Choroid plexus epithelial cell (primary cell): ENCODE measurements at regions not wholly inside any gene's neighbourhood (a gene's known extent, or its start where the extent isn't known, plus 50 kb on each side); places are given as distances from the start of the nearest gene placed in this dataset.

Experiments
- DNase-seq: peaks from one replicate; pipeline ENCODE4 v3.0.0-alpha.2; 2010; ENCODE audit warnings: low read depth
- H3K4me3 ChIP-seq: 2 replicates; pipeline ENCODE4 v1.5.1; 2011; ENCODE audit warnings: low read depth, mild to moderate bottlenecking, control low read depth, low read length, moderate library complexity
- TF ChIP-seq, protein P1 (sequence below): conservative IDR thresholded peaks from 2 replicates; pipeline ENCODE4 v1.5.1; 2011; ENCODE audit warnings: low read depth, mild to moderate bottlenecking, control low read depth, inconsistent platforms, low read length, moderate library complexity

DNA sequence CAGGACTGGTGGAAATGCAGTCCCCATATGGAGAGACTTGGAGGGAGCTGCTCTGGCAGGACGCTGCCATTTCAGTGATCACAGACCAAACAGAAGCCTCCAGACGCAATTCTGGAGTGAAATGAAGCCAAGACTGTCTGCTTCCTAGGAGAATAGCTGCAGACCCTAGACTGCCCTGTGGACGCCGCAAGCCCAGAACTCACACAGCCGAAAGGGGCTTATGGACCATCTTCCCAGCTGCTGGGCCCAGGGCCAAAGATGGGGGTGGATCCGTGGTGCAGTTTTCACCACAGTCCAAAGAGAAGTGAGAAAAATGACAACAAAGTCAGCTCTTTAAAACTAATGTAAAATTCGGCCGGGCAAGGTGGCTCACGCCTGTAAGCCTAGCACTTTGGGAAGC lies 165.7 kb downstream of the CBLN1 start:
- TF ChIP-seq, protein P1, sequence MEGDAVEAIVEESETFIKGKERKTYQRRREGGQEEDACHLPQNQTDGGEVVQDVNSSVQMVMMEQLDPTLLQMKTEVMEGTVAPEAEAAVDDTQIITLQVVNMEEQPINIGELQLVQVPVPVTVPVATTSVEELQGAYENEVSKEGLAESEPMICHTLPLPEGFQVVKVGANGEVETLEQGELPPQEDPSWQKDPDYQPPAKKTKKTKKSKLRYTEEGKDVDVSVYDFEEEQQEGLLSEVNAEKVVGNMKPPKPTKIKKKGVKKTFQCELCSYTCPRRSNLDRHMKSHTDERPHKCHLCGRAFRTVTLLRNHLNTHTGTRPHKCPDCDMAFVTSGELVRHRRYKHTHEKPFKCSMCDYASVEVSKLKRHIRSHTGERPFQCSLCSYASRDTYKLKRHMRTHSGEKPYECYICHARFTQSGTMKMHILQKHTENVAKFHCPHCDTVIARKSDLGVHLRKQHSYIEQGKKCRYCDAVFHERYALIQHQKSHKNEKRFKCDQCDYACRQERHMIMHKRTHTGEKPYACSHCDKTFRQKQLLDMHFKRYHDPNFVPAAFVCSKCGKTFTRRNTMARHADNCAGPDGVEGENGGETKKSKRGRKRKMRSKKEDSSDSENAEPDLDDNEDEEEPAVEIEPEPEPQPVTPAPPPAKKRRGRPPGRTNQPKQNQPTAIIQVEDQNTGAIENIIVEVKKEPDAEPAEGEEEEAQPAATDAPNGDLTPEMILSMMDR: no peak
- H3K4me3 ChIP-seq: no peak overlapping the region

DNA sequence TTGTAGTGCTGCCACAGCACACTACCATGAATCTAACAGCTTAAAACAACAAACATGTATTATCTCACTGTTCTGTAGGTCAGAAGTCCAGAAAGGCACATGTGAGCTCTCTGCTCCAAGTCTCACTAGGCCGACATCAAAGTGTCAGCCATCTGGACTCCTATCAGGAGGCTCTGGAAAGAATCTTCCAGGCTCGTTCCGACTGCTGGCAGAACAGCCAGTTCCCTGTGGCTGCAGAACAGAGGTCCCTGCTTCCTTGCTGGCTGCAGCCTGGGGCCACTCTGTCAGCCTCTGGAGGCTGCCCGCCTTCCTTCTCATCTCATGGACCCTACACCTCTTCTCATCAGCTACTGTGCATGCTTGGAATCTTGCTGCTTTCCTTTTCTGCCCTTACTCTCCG lies 168.9 kb downstream of the CBLN1 start:
- DNase-seq: no peak
- TF ChIP-seq, protein P1: no peak
- no peak overlapping the region for H3K4me3 ChIP-seq

More for the DNA sequence above, 165.7 kb downstream of the CBLN1 start:
- no peak for DNase-seq

DNA sequence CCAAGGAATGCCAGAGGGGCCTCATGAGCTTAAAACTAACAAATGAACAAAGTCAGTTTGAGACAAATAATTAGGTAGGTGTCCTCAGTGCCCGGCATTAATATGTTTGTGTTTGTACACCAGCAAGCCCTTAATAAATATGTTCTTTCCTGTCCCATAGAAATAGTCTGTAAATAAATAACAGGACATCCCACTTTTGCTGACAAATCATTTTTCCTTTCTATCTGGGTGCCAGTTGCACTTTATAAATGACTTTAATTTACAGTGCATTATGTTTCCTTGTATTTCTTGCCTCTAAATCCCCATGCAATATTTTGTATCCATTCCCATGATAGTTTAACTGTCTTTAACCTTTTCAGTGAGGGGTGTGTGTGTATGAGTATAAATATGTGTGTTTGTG lies 170.3 kb downstream of the CBLN1 start:
- no peak overlapping the region for H3K4me3 ChIP-seq
- TF ChIP-seq, protein P1: no peak
- no peak for DNase-seq

DNA sequence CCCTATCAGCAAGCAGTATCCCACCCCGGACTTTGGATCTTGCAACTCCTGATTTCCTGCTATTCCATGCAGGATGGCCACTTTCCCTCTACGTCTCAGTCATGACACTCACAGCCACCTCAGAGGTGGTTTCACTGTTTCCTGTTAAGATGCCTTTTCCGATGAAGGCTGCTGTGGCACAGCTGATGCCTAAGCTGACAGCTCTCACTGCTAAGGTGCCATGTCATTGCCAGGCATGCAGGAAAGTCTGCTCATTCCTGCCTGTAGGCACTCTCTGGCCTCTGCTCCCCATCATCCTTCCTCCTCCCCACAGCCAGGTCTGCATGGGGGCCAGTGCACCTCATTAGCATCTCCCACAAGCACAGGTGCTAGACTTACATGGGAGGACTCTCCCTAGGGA lies 173.0 kb downstream of the CBLN1 start:
- no peak for DNase-seq

DNA sequence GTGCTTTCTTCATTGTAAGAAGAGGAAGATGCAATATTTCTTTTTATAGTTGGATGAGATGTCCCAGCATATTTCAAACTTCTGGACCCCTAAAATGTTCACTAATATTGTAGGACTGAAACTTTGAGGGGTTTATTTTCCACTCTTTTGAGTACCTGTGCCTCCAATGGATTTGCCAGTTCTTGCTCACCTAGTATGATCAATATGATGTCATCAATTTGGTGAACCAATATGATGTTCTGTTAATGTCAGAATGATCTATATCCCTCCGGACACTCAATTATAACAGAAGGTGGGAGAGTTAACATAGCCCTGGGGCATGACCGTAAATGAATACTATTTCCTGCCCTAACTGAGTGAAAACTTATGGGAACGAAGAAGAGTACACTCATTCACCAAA lies 178.3 kb downstream of the CBLN1 start:
- no peak overlapping the region for H3K4me3 ChIP-seq
- DNase-seq: no peak
- TF ChIP-seq, protein P1: no peak

More for the DNA sequence above, 173.0 kb downstream of the CBLN1 start:
- no peak overlapping the region for H3K4me3 ChIP-seq
- TF ChIP-seq, protein P1: no peak

DNA sequence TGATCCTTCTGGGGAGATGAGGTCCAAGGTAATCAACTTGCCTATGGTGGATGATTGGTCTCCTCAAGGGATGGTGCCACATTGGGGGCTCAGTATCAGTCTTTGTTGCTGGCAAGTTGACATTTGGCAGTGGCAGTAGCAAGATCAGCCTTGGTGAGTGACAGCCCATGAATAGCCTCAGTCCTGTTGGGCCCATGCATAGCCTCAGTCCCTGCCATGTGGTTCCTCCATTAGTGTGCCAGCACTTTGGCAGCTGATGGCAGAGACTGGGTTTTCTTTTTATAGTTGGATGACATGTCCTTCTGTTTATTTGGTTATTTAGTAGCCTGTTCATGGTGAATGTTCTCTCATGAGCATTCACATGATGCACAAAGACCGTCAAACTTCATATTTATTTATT lies 179.6 kb downstream of the CBLN1 start:
- TF ChIP-seq, protein P1: no peak

DNA sequence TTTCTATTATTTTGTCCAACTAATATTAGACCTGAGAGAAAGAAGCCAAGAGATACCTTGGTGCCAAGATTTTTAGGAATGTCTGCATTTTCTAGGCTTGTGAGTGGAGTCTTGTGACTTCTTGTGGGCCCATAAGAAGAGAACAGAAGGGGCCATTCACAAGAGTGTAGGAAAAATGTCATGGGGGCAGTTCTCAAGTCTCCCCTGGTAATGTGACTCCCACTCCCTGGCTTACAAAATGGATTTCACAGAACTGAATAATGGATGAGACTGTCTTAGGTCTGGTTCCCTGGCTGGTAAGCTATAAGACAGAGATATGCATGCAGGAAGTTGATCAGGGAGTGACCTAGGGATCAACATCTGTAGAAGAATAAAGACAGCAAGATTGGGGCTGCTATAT lies 181.3 kb downstream of the CBLN1 start:
- DNase-seq: no peak
- no peak overlapping the region for H3K4me3 ChIP-seq
- TF ChIP-seq, protein P1: no peak

More for the DNA sequence above, 179.6 kb downstream of the CBLN1 start:
- no peak overlapping the region for H3K4me3 ChIP-seq
- no peak for DNase-seq
